ENCODE measurements at regions not wholly inside any gene's neighbourhood (a gene's known extent, or its start where the extent isn't known, plus 50 kb on each side); places are given as distances from the start of the nearest gene placed in this dataset.
A peak's percentile ranks its signal among the peaks of the same experiment; 100 is the strongest.

DNA sequence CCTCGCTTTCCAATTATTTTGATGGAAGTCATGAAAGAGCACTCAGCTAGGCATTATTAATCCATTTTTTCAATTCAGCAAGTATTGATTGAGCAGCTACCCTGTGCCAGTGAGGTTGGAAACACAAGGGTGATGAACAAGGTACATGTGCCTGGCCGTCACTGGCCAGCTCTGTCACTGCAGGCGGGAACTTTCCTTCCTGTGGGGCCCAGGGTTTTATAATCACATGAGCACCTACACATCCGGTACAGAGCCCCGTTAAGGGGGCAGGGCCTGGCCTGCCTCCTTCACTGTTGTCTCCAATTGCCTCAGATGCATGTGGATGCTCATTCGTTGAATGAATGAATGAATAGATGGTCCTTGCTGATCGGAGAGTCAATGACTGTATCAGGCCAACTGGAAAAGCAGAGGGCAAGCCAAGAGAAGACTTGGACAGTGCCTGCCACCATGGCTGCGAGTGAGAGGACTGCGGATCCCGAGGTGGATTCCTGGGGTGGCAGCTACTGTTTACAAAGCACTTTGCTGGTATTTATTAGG, 55.9 kb upstream of the KCNMB1 start (continued):
- TF ChIP-seq MGA (IDR thresholded peaks at IDR 0.05) (peak; percentile 16; the same call in 1 of the 2 replicates), SRF (CRISPR knock-in tag; IDR thresholded peaks at IDR 0.05) (no peak), PRPF4 (IDR thresholded peaks at IDR 0.05; ENCODE audit: insufficient read depth, low read depth, low read length, poor library complexity, severe bottlenecking) (no peak), E2F6 (IDR thresholded peaks at IDR 0.05; ENCODE audit: borderline replicate concordance in 1 of 2, extremely low read depth in 1 of 2, insufficient read depth in 1 of 2, insufficient read length in 1 of 2, low read depth in 1 of 2, low read length in 1 of 2, poor library complexity in 1 of 2, severe bottlenecking in 1 of 2) (peak in 1 of 2 experiments; percentile 82)

Measured in K562 (cell line).